Left renal pelvis (tissue), 4 donors: ENCODE measurements at regions not wholly inside any gene's neighbourhood (a gene's known extent, or its start where the extent isn't known, plus 50 kb on each side); places are given as distances from the start of the nearest gene placed in this dataset.
"Not testable (repeated sequence)": the region's sequence is repeated elsewhere in the genome, so short reads cannot be mapped to it uniquely, and the experiment has no call there.

Source experiments
- DNase-seq, 4 donors: peaks; one replicate each; pipeline ENCODE4 v3.0.0-alpha.2; 2013; ENCODE audit warnings: low read depth in 4 of 4, low spot score in 3 of 4

DNA sequence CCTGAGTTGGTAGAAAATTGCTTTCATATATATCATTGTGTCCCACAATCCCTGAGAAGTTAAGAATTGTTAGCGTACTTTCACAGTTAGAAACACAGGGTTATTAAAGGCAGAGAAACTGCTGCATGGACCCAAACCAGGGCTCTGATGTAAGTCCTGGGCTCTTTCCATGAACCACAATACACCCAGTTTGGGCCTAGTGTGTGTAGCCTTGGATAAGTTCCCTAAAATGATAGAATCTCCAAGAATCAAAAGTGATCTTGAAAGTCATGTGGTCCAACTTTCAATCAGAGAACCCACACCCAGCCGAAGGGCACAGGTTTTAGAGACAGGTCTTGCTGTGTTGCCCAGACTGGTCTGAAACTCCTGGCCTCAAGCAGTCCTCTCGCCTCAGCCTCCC lies 257.8 kb upstream of the KLF3 start:
- DNase-seq: no peak

DNA sequence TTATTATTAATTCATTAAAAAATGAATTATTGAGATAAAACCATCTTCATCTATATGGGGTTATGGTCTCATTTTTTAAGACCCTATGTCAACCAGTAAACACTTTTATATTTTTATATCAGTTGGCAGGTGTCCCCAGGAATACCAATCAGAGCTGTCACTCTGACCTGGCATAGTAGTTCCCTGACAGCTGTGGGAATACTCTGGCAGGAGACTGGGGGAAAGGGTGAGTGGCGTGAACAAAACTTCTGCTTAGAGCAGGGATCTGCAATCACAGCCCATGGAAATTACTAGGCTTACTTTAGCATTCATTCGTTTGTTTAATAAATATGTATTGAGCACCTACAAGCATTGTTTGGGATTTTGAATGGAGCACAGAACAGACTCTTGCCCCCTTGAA lies 254.1 kb upstream of the KLF3 start:
- no peak for DNase-seq

- no peak for DNase-seq
Observed at GRCh38 chr4:38411092-38411491, 252.9 kb upstream of the KLF3 start.

GRCh38 chr4:38411981-38412536 lies 251.9 kb upstream of the KLF3 start:
- DNase-seq: no peak

GRCh38 chr4:38413524-38414341 lies 250.3 kb upstream of the KLF3 start:
- DNase-seq: no peak

DNA sequence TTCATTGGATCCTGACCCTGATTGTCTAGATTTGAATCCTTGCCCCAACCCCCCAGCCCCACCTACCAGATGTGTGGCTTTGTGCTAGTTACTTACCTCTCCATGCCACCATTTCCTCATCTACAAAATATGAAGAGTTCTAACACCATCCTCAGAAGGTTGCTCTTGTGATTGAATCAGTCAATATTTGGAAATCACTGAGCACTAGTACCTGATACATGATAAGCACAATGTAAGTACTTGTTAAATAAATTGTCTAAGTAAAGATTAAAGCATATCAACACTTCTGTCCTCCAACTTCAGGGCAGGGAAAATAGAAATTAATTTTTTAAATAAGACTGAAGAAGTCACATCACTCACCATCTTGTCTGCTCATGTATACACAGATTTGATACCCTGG lies 249.6 kb upstream of the KLF3 start:
- DNase-seq: no peak

DNA sequence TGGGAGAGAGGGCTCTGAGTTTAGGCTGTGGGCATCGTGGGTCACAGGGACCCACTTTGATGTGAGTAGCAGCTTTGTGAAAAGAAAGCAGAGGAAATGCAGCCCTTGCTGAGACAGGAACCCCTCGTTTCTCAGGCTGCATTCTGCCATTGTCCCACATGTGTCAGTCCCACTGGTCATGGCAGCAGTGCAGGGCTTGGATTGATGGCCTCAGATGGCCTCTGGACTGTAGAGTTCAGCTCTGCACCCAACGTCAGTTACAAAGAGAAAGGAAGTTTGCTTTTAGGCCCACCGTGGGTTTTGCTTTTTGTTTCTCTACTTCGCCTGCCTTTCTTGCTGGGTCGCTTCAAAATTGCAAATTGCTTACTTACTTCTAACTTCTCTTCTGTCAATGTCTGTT lies 248.3 kb upstream of the KLF3 start:
- no peak for DNase-seq

DNA sequence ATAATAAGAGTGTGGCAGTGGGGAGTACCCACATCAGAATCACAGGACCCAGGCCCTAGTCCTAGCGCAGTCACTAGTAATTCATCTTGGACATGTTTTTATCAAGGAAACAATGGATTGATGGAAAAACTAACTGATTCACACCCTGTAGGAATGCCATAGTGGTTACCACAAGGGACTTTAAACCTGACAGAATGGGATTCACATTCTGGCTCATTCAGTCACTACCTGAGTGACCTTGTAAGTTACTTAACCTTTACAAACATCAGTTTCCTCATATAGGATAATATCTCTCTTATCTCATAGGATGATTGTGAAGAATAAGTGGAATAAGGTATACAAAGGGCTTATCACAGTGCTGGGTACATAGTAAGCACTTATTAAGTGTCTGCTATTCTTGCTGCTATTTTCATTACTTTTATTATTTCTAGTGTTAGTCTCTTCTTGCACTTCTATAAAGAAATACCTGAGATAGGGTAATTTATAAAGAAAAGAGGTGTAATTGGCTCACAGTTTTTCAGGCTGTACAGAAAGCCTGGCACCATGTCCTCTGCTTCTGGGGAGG lies 247.5 kb upstream of the KLF3 start:
- no peak for DNase-seq

- not testable (repeated sequence) for DNase-seq
Observed at GRCh38 chr4:38420254-38420653, 243.7 kb upstream of the KLF3 start.

DNA sequence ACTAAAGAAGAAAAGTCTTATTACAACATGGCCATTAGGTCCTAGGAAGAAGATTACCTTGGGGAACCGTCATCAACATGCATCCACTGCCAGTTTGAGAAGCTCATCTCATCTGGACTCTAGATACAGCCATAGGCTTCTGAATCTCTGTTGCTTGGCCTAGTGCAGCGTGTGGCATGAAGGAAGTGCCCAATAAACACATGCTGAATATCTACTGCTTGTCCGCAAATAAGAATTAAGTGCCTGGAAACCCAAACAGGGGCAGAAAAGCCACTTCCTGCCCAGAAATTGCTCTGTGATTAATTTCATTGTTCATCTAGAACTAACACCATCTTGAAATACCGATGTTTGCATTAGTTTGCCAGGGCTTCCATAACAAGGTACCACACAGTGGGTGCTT lies 241.1 kb upstream of the KLF3 start:
- DNase-seq: no peak

DNA sequence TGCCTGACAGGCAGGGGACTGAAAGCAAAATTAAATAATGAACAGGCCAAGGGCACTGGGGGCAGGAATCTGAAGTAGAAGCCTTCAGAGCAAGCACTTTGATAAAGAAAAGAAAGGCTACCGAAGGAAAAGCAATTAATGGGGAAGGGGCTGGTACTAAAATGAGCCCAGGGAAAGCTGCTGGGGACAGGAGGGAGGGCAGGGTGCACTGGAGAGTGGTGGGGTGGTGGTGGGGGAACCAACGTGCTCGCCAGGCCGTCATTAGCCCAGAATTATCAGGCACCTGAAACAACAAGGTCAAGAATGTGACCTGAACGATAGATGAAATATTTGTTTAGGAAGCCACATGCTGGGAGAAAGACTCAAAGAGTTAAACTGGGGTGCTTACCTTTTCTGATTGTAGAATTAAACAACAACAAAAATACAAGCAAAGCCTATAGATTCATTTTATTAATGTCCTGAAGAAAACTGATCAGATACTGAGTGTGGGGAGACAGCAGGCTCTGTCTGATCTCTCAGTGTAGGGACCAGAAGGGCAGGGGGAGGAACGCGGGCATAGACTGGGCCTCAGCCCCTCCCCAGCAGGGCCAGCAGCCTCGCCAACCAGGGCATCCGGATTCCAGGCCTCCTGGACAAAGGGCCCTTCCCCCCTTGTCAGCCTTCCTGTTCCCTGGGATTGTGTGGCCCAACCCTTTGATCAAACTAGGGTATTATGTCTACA lies 239.7 kb upstream of the KLF3 start:
- no peak for DNase-seq

GRCh38 chr4:38426532-38426931 lies 237.5 kb upstream of the KLF3 start:
- DNase-seq: no peak

- DNase-seq: no peak
Observed at GRCh38 chr4:38430841-38431240, 233.2 kb upstream of the KLF3 start.

DNA sequence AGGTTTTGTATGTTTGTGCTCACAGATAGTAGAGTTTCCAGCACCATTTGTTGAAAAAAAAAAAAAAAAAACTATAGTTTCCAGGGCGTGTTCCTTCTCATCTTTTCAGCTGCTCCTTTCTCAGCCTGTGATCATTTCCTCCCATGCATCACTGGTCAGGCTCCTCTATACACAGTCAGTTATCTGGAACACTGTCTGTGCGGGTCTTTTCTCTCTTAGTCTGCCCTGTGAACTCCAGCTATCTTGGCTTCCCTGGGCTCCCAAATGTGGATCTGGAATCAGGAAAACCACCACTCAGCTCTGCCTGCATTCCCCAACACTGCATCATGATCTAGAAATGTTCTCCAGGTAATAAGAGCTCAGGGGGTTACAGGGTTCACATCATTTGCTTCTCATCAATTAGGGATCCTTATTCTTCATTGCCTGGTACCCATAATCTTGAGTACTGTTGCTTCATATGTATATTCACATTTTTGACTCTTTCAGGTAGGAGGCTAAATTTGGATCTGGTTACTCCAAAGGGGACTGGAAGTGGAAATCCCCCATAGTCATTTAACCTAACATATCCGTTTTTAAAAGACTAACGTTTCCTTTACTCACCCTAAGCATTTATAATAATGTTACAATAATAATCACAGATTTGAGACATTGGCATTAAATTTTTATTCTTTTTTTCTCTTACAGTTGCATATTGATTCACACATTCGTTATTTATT lies 221.8 kb upstream of the KLF3 start:
- DNase-seq: no peak

DNA sequence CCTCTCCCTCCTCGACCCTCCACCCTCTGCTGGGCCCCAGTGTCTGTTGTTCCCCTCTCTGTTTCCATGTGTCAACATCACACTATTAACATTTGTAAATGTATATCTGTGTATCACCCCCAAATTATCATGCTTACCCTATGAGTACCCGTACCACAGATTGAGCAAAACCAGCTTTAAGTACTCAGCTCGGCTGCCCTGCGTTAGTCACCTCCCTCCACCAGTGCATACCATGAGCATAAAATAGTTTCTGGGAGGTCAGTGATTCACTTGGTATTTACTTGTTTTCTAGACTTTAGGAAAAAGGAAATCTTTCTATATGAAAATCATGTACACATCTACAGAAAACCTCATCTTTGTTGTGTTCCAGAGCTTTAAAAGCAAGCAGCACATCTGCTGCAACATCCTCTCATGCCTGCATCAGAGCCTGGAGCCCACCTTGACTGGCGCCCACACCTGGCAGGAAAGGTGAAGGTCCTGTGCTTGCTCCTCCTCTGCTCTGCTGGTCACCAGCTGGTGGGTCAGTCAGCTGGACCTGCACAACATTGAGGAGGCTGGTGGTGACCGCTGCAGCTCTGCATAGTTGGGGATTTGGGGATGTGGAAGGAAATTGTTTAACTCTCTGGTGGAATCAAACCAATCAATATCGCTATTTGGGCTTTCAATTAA lies 214.4 kb upstream of the KLF3 start:
- no peak for DNase-seq

DNA sequence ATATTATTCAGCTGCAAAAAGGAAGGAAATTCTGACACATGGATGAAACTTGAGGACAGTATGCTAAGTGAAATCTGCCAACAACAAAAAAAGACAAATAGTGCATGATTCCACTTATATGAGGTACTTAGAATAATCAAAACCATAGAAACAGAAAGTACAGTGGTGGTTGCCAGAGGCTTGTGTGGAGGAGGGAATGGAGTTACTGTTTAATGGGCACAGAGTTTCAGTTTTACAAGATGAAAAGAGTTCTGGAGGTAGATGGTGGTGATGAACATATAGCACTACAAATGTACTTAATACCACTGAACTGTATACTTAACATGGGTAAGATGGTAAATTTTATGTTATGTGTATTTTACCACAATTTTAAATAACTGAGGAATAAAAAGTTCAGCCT lies 212.0 kb upstream of the KLF3 start:
- no peak for DNase-seq

DNA sequence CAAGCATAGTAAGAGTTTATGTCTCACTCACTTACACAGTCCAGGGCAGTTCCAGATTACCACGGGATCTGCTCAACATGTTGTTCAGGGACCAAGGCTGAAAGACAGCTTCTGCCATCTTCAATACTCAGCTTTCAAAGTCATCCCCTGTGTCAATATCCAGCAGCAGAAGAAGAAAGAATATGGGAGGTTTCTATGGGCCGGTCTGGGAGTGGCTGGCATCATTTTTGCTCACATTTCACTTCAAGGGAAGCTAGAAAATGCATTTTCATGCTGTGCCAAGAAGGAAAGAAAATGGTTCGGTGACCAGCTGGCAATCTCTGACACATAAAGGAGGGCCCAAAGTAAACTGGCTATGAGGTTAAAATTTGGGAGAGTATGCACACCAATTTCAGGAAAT lies 211.5 kb upstream of the KLF3 start:
- no peak for DNase-seq

DNA sequence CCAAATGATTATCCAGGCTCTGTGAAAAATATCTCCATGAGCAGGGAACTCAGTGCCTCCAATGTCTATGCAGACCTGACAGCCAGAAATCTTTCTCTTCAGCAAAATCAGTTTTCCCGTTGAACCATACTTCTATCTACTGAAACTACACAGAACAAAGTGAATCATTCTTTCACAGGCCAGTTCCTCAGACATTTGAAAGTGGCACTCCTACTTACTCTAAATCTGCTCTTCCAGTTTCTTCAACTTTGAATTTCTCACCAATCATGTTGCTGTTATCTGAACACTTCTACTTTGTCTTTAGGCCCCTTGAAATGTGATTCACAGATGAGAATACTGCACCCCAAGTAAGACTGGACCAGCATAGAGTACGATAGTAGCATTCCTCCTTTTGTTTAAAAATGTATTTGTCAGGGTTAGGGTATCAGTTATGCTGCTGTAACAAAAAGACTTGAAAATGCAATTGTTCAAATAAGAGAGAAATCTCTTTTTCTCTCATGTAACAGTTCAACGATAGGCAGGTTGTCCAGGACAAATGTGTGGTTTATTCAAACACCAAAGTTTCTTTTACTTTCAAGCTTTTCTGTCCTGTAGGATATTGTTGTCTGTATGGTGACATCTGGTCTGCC lies 210.6 kb upstream of the KLF3 start:
- DNase-seq: no peak

- DNase-seq: no peak
Observed at GRCh38 chr4:38454284-38454683, 209.7 kb upstream of the KLF3 start.
